ENCODE measurements at regions not wholly inside any gene's neighbourhood (a gene's known extent, or its start where the extent isn't known, plus 50 kb on each side); places are given as distances from the start of the nearest gene placed in this dataset.

DNA sequence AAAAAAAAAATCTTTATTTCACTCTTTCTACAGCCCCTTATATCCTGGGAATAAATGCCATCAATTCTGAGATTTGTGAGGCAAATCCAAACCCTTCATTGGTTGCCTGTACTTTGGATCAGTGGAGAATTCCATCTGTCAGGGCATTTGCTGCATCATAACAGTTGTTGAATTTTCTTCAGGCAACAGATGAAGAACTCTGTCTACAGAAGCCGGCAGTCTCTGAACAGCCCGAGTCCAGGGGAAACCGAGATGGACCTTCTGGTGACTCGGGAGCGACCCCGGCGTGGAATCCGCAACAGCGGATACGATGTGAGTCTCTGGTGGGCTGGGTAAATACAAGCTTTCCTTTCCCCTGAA is 82.3 kb downstream of the C11orf91 start:
- ATAC-seq, result no peak
- intact Hi-C loops (cut with DNase I), result no loop called here
- no peak for DNase-seq

DNA sequence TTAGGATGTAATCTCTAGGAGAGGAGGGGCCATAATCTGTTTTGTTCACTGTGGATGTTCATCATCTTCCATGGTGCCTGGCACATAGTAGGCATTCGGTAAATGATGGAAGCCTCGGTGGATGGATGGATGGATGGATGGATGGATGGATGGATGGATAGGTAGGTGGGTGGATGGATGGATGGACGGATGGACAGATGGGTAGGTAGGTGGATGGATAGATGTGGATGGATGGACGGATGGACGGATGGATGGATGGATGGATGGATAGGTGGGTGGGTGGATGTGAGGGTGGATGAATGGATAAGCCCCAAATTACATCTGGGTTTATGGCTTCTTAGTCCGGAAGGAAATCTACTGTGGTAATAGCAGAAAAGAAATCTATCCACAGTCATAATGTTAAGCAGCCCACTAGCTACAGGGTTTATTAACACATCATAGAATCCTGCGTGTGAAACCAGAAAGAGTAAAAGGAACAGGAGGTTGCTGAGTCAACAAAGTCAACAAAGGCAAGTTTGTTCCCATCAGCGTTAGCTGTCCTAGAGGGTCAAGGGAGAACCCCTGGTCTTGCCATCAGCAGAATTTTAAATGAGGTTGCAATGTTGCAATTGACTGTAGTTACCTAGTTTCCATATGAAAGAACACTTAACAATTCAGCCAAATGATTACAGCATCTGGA is 82.8 kb downstream of the C11orf91 start:
- no peak for DNase-seq
- no peak for ATAC-seq
- intact Hi-C loops (cut with DNase I), result no loop called here

DNA sequence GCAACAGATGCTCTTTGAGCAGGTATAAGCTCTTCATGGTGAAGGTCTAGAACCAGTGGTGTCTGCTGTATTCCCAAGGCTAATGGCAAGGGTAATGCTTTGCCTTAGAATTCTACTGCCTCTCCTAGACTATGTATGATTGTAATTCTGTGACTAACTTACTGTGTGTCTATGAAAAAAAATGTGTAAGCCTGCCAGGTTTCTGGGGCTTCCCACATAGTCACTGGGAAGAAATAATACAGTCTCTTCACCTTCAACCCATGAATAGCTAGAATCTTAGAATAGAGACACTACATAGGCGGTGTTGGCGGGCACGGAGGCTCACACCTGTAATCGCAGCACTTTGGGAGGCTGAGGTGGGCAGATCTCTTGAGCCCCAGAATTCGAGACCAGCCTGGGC is 84.1 kb downstream of the C11orf91 start:
- no peak for DNase-seq
- intact Hi-C loops (cut with DNase I), result no loop called here
- no peak for ATAC-seq

DNA sequence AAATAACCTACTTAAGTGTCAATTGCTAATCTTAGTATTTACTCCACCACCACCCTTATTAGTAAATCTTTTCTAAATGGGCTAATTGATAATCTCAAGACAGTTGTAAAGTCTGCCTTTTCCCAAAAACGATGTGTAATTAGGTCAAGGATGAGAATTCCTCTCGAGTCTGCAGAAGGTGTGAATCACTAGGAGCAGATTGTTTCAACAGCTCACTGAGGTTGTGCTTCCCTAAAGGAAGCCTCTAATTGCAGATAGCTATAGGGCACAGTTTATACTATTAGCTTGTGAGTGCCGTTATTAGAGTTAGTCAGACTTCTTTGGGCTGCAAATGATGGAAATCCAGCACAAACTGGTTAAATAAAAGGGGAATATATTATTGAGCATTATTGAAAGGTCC is 84.9 kb downstream of the C11orf91 start:
- DNase-seq, result no peak
- ATAC-seq, result no peak
- intact Hi-C loops (cut with DNase I), result no loop called here

DNA sequence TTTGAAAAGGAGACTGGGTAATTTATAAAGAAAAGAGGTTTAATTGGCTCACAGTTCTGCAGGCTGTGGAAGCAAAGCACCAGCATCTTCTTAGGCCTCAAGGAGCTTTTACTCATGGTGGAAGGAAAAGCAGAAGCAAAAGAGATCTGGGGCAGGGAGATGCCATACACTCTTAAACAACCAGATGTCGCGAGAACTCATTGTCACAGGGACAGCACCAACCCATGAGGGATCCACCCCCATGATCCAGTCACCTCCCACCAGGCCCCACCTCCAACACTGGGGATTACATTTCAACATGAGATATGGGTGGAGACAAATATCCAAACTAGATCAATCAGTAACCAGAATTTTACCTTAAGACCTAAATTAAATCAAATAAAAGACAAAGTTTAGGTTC is 87.2 kb downstream of the C11orf91 start:
- intact Hi-C loops (cut with DNase I), result no loop called here

DNA sequence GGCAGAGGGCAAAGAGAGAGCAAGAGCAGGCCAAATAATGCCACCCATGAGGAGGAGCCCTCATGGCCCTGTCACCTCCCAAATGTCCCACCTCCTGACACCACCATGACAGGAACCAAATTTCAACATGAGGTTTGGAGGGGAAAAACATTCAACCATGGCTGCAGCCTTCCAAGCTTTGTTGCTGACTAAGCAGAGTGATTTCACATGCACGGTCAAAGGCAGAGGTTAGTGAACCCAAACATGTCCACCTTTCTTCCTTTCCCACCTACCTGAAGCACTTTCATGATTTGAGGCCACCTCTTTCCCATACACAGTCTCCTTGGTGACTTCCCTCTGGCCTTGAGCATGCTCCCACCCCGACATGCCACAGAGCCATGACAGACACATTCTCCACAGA is 89.7 kb downstream of the C11orf91 start:
- DNase-seq, result no peak
- intact Hi-C loops (cut with DNase I), result no loop called here
- no peak for ATAC-seq

More for the DNA sequence above, 87.2 kb downstream of the C11orf91 start:
- DNase-seq (no peak), ATAC-seq (no peak)

DNA sequence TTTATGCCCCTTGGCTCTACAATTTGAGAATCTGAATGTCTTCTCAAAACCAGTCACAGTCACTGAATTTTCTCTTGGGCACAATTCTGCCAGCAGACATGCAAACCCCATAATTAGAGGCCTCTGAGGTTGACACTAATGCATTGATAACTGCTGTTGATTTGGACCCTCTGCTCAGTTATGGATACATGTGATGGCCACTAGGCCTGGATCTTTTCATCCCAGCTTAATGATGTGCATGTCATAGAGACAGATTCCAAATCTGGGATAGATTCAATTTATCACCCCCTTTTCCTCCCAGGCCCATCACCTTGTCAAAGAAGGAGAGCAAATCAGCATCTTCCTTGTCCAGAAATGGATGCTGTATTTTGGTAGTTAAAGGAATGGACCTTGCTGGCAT is 92.2 kb downstream of the C11orf91 start:
- intact Hi-C loops (cut with DNase I), result no loop called here
- no peak for ATAC-seq
- DNase-seq, result no peak

DNA sequence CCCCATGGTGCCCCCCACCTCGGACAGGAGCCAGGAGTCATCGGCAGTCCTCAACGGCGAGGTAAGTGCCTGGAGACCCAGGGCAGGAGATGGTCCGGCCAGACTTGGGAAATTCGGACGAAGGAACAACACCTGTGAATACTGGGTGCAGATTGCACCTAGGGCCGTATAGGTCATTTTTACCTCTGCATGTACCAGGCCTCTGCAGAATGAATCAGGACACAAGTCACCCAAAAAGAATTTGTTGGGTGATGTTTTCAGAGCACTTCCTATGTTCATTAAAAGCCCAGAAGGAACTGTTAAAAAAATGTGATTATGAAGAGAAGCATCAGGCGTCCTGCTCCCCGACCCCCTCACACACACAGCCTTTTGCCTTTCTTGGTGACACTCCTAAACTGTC is 93.9 kb downstream of the C11orf91 start:
- intact Hi-C loops (cut with DNase I), result no loop called here
- no peak for DNase-seq

DNA sequence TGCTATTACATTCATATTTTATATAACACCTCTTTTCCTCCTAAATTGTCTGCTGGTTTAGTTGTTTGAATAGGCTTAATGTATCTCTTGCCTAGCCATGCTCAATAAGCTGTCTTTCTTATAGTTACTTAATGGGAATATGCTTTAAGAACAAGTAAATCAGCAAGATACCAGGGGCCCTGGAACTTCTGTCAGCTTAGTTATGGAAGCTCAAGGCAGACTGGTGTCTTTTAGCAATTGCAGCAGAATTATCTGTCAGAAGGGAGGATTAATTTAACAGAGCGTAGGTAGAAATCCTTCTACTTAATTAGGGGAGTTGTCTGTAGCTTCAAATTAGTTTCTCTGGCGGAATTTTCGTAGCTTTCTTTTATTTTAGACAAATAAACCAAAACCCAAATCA is 94.9 kb downstream of the C11orf91 start:
- ATAC-seq, result no peak

More for the DNA sequence above, 93.9 kb downstream of the C11orf91 start:
- ATAC-seq, result no peak

DNA sequence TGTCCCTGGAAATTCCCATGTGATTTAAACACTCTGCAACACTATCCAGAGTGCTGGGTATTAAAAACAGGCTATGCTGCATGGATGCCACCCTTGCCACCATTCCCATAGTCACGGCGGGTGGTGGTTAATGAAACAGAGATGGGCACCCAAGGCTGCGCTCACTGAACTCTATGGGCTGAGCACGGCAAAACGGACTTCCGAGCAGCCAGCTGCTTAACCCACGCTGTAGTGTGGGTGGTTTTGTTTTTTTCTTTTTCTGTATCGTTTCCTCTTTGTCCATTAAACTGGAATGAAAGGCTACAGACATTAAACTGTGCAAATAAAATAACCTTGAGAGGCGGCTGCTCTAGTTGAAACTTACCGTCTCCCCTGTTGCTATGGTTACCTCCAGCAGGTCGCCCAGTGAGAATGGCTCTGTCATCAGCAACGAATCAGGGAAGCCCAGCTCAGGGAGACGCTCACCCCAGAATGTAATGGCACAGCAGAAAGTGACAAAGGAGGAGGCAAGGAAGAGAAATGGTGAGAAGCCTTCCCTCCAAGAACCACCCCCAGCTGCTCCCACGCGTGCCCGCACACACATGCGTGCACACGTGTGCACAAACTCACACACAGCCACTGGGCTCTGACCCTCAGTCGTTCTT is 102.1 kb downstream of the C11orf91 start:
- no peak for DNase-seq
- no peak for ATAC-seq
- intact Hi-C loops (cut with DNase I), result no loop called here

More for the DNA sequence above, 94.9 kb downstream of the C11orf91 start:
- intact Hi-C loops (cut with DNase I), result no loop called here
- no peak for DNase-seq

DNA sequence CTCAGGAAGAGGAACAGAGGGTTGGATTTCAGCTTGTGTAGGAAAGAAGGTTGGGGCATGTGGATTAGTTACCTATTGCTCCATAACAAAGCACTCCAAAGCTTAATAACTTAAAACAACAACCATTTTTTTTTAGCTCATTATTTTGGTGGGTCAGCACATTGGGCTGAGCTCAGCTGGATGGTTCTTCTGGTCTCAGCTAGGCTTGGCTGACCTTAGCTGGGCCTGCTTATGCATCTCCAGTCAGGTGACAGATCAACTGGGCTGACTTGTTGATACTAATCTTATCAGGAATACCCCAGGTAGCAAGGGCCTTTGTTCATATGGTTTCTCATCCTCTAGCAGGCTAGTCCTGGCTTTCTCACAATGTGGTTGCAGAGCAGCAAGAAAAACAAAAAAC is 106.4 kb downstream of the C11orf91 start:
- DNase-seq (no peak), ATAC-seq (no peak)
- intact Hi-C loops (cut with DNase I), result no loop called here

DNA sequence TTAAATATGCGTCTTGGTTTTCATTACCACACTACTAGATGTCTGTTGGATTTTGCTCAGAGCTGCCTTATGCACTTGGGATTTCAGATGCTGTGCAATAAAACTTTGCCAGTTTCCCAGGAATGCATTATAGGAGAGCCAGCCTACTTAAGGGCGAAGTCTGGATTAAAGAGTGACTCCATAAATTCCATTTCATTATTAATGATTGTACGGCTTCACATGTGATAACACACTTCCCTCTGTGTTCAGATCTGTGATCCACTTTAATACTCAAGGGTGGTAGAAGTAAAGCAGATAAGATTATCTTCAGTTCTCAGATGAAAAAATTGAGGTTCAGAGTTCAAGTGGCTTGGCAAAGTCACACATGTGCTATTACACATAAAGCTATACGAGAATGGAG is 110.2 kb downstream of the C11orf91 start:
- DNase-seq (no peak), ATAC-seq (no peak)
- intact Hi-C loops (cut with DNase I), result no loop called here

DNA sequence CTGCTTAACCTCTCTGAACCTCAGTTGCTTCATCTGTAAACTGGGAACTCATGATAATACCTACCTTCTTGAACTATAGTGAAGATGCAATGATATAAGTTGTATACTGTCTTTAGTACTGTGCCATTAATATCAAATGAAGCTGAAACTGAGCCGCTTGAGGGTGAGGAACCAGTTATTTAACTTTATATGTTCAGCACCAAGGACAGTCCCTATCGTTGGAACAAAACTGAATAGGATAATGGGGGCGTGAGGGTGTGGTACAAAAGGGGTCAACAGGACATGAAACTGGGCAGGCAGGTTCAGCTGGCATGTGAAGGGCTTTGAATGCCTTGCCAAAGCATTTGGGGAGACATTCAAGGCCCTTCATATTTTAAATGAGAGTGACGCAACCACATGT is 112.6 kb downstream of the C11orf91 start:
- no peak for DNase-seq
- no peak for ATAC-seq
- intact Hi-C loops (cut with DNase I), result no loop called here

DNA sequence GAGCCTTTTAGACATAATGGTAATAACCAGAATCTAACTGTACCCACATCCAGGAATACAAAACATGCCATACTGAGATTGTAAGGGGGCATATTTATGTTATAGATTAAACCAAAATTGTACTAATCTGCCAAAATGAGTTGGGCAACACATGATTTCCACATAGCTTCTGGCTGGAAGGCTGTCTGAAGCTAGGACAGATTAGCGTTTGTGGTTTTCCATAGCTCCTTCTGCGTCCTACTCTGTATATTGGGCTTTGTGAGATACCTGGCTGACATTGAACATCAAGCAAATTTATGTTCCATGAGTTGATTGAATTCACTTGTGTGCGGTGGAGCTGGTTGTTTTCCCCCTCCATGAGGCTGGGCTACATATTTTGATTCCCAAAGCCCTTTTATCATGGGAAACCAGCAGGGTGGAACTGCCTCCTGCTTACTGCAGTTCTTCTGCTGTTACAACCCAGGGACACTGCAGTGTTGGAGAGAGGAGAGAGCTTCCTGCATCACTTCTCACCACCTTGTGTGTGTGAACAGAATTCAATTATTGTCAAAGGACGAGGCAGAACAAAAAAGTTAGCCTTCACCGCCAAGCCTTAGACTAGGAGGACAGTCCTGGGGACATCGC is 114.9 kb downstream of the C11orf91 start:
- DNase-seq, result no peak
- intact Hi-C loops (cut with DNase I), result no loop called here
- ATAC-seq, result no peak

DNA sequence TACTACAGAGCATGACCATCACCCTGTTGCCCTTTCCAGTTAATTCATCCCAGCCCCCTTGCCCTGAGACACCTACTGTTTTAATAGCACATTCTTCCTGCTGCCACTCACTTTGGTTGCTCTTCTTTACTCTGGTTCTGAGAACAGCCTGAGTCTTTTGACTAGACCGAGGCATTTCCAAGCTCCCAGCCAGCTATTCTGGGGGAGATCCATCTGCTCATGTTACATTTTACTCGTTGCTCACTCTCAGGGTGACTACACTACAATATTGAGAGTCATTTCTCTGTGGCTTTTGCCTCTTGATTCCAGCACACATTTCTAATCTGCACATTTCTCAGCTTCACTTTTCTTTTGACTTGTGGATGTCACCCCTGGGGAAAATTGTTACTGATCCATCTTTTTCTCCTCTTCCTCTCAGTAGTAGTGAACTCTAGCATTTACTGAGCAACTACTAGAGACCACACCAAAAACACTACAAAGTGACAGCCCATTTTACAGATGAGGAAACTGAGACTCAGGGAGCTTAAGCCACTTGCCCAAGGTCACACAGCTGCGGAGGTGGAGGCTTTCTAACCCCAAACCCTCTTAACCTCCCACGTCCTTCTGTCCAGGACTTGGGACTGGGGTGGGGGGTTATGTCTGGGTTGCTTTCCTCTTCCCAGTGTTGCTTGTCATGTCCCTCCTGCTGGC is 117.8 kb downstream of the C11orf91 start:
- ATAC-seq (no peak), DNase-seq (no peak)
- intact Hi-C loops (cut with DNase I), result no loop called here

DNA sequence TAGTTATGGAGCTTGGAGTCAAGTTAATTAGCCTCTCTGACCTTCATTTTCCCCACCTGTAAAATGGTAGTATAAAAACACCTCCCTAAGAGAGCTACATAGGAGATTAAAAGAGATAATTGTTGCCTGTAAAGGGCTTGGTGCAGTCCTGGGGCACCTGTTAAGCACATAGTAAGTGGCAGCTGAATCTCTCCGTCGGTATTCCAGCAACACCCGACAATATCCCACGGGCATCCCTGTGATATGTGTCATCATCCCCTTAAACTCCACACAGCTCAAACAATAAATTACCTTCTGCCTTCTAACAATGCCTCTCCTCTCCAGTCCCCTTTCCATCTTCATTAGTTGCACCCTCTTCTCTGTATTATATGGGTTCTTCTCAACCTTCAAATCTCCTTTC is 121.5 kb downstream of the C11orf91 start:
- intact Hi-C loops (cut with DNase I), result no loop called here
- ATAC-seq, result no peak
- DNase-seq, result no peak

DNA sequence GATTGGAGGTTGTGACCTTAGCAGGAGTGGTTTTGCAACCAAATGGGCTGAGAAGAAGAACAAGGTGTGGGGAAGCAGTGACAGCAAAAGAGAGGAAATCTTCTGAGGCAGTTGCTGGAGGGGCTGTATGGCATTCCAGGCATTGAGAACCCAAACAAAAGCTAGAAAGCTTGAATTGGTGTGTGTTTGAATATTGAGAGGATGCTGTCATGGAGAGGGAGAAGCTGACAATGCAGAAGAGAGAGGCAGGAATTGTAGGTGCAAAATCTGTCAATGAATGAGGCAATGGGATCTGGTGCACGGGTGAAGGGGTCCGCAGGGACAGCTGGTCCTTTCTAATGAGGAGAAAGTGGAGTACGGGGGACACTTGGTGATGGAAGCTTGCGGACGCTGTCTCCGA is 123.4 kb downstream of the C11orf91 start:
- intact Hi-C loops (cut with DNase I), result no loop called here
- ATAC-seq, result no peak
- no peak for DNase-seq

DNA sequence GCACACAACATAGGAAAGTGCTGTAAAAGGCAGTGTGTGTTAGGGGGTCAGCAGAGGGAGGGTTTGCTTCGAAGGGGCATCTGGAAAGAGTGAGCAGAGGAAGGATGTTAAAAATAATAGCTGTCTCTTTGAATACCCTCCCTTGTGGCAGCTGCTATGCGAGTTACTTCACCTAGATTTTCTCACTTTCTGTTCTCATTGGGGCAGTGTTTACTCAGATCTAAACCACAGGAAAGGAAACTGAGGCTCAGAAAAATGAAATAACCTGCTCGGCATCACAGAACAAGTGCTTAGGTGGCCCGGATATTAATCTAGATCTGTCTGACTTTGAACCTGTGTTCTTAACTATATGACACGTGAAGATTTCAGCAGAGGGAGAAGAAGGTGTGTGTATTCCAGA is 125.3 kb downstream of the C11orf91 start:
- intact Hi-C loops (cut with DNase I), result no loop called here
- ATAC-seq (no peak), DNase-seq (no peak)

DNA sequence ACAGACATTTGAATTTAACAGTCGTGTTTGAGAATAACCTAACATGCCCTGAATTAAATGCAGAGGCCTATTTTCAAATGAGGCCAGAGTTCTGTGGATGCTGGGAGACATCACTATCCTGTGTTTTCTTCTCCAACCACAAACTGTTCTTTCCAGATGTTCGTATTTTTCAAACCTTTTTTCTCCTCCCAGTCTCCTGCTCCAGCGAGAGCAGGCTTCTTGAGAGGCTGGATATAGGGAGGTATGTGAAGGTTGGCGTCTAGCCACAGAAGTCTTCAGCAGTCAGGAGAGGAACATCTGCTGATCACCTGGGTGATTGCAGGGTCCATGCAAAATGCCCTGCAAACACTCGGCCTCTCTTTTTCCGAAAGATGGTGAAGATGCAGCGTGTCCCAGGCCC is 126.3 kb downstream of the C11orf91 start:
- intact Hi-C loops (cut with DNase I), result no loop called here
- ATAC-seq (no peak), DNase-seq (no peak)

DNA sequence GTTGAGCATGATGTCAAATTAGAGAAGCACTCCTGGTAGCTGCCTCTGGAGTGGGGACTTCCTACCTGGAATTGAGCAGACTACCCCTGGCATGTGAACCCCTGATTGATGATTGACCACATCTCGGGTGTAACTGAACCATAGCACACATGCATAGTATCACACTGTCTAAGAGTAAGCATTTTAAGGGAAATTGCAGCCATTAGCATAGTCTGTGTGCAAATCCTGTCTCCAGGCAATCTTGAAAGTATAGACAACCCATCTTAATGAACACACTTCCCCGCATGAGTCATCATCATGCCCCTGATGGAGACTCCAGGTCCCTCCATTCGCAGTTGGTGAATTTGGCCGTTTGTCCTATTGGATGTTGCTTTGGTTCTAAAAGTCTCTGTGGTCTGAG is 131.3 kb downstream of the C11orf91 start:
- no peak for DNase-seq
- intact Hi-C loops (cut with DNase I), result no loop called here
- no peak for ATAC-seq

DNA sequence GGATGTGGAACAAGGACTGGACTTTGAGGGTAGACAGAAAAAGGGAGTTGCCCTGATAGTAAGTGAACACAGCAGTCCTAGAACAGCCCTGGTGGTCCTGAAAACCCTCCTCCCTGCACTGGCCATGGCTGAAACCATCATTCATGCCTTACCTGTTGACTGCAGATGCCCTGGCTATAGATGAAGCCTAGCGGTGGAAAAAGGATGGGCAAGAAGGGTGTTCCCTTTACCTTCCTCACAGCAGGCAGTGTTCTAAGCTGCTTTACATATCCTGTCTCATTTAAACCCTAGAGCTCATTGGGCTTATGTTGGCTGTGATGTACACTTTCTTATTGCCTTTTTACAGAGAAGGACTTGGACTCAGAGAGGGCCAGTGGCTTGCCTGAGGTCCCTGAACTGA is 133.6 kb downstream of the C11orf91 start:
- ATAC-seq, result no peak
- no peak for DNase-seq

More for the DNA sequence above, 133.6 kb downstream of the C11orf91 start:
- intact Hi-C loops (cut with DNase I), result no loop called here
